ENCODE measurements at regions not wholly inside any gene's neighbourhood (a gene's known extent, or its start where the extent isn't known, plus 50 kb on each side); places are given as distances from the start of the nearest gene placed in this dataset.

DNA sequence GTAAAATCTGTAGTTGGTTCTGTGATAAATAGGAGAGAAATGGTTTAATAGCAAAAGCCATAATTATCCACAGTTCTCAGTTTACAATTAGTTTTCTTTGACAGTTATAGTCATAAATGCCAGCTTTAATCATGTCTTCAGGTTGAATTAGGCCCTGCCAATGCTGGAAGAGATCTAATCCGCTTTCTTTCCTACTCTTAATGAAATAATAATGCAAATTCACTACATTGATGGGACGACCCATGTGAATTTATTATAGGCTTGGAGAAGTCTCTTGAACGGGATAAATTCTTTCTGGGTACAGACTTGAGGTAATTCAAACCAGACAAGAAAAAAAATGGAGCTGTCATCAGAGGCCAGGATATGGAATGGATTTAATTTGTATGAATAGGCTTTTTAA, 950.4 kb downstream of the EFNA5 start:
- no peak overlapping the region for H3K27ac ChIP-seq (ENCODE audit: low read depth, low read length)
- H3K9me3 ChIP-seq (ENCODE audit: insufficient read depth, low read depth, low read length), result no peaks in the 10 kb centered on the region
- no peak overlapping the region for H2AFZ ChIP-seq (ENCODE audit: low read depth, low read length)
- Mint-ChIP-seq H3K27ac (ENCODE audit: unreplicated experiment) (no peak overlapping the region), H3K9me3 (ENCODE audit: unreplicated experiment) (peaks cover 7% of the 10 kb centered on the region), H3K4me3 (ENCODE audit: unreplicated experiment) (no peak overlapping the region), H3K4me1 (ENCODE audit: low read depth, unreplicated experiment) (peaks cover 9% of the 10 kb centered on the region), H3K36me3 (ENCODE audit: low read depth, unreplicated experiment) (no peaks in the 10 kb centered on the region), H3K27me3 (ENCODE audit: low read depth, unreplicated experiment) (no peaks in the 10 kb centered on the region)
- no peaks in the 10 kb centered on the region for H3K4me1 ChIP-seq (ENCODE audit: insufficient read depth, low read length)
- DNase-seq (ENCODE audit: low read depth) (no peak), FAIRE-seq (no peak)
- no peaks in the 10 kb centered on the region for H3K27me3 ChIP-seq (ENCODE audit: insufficient read depth, low read length)
- H3K79me2 ChIP-seq (ENCODE audit: insufficient read depth, low read length), result no peaks in the 10 kb centered on the region
- no peaks in the 10 kb centered on the region for H3K36me3 ChIP-seq (ENCODE audit: insufficient read depth, low read length)
- H3K9ac ChIP-seq (ENCODE audit: low read length), result no peak overlapping the region
- H4K20me1 ChIP-seq (ENCODE audit: insufficient read depth, low read length), result no peaks in the 10 kb centered on the region
- no peak overlapping the region for H3K4me2 ChIP-seq (ENCODE audit: low read length)
- no peak for TF ChIP-seq EZH2 (IDR thresholded peaks at IDR 0.05; ENCODE audit: insufficient read depth, low read length)
- TF ChIP-seq, protein P1, sequence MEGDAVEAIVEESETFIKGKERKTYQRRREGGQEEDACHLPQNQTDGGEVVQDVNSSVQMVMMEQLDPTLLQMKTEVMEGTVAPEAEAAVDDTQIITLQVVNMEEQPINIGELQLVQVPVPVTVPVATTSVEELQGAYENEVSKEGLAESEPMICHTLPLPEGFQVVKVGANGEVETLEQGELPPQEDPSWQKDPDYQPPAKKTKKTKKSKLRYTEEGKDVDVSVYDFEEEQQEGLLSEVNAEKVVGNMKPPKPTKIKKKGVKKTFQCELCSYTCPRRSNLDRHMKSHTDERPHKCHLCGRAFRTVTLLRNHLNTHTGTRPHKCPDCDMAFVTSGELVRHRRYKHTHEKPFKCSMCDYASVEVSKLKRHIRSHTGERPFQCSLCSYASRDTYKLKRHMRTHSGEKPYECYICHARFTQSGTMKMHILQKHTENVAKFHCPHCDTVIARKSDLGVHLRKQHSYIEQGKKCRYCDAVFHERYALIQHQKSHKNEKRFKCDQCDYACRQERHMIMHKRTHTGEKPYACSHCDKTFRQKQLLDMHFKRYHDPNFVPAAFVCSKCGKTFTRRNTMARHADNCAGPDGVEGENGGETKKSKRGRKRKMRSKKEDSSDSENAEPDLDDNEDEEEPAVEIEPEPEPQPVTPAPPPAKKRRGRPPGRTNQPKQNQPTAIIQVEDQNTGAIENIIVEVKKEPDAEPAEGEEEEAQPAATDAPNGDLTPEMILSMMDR (IDR thresholded peaks at IDR 0.05; ENCODE audit: insufficient read depth, low read depth, low read length), result no peak
- no peak overlapping the region for H3K4me3 ChIP-seq (ENCODE audit: insufficient read depth, low read depth, low read length)

DNA sequence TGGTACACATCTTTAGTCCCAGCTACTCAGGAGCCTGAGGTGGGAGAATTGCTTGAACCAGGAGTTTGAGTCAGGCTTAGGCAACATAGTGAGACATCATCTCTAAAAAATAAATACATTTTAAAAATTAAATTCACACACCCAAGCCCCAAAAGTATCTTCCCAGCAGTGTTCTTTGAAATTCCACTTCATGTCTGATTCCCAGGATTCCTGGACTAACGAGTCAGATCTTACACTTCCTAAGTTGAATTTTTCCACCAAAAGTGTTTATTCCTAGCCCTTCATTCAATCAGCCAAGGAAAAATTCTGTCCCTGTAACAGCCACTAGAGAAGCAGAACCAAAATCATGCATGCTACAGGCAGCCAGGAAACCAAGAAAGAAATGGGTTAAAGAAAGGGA, 970.9 kb downstream of the EFNA5 start:
- no peaks in the 10 kb centered on the region for H3K27me3 Mint-ChIP-seq (ENCODE audit: low read depth, unreplicated experiment)
- Histone ChIP-seq H3K4me3 (ENCODE audit: insufficient read depth, low read depth, low read length) (no peak overlapping the region), H3K79me2 (ENCODE audit: insufficient read depth, low read length) (no peaks in the 10 kb centered on the region), H2AFZ (ENCODE audit: low read depth, low read length) (no peak overlapping the region), H3K9me3 (ENCODE audit: insufficient read depth, low read depth, low read length) (no peaks in the 10 kb centered on the region), H3K27ac (ENCODE audit: low read depth, low read length) (no peak overlapping the region), H4K20me1 (ENCODE audit: insufficient read depth, low read length) (no peaks in the 10 kb centered on the region), H3K4me2 (ENCODE audit: low read length) (no peak overlapping the region), H3K4me1 (ENCODE audit: insufficient read depth, low read length) (no peaks in the 10 kb centered on the region), H3K27me3 (ENCODE audit: insufficient read depth, low read length) (no peaks in the 10 kb centered on the region), H3K36me3 (ENCODE audit: insufficient read depth, low read length) (no peaks in the 10 kb centered on the region), H3K9ac (ENCODE audit: low read length) (no peak overlapping the region)
- TF ChIP-seq, protein P1 (IDR thresholded peaks at IDR 0.05; ENCODE audit: insufficient read depth, low read depth, low read length), result no peak
- no peak for TF ChIP-seq EZH2 (IDR thresholded peaks at IDR 0.05; ENCODE audit: insufficient read depth, low read length)
- peaks cover 10% of the 10 kb centered on the region for H3K4me1 Mint-ChIP-seq (ENCODE audit: low read depth, unreplicated experiment)
- H3K36me3 Mint-ChIP-seq (ENCODE audit: low read depth, unreplicated experiment), result no peaks in the 10 kb centered on the region
- H3K27ac Mint-ChIP-seq (ENCODE audit: unreplicated experiment), result peak overlapping the region; percentile 53
- DNase-seq (ENCODE audit: low read depth), result no peak
- no peak overlapping the region for H3K4me3 Mint-ChIP-seq (ENCODE audit: unreplicated experiment)
- H3K9me3 Mint-ChIP-seq (ENCODE audit: unreplicated experiment), result peaks cover 2% of the 10 kb centered on the region
- no peak for FAIRE-seq

DNA sequence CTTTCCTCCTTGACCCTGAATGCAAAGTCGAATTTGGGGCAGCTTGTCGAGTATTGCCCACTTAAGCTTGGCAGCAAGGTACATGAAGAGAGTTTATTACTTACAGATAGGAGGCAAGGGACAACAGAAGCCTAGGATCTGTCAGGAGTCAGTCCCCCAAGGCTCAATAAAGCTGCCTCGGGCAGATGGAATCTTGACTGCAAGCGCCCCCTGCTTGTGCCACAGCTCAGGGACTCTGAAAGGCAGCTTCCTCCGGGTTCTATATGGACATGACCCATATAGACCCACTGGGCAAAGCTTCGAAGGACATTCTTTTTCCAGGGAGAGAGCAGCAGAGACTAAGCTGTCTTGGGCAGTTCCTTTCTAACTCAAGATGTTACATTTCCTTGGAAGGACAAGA, 971.5 kb downstream of the EFNA5 start:
- Histone ChIP-seq H3K9ac (ENCODE audit: low read length) (no peak overlapping the region), H3K27me3 (ENCODE audit: insufficient read depth, low read length) (no peaks in the 10 kb centered on the region), H4K20me1 (ENCODE audit: insufficient read depth, low read length) (no peaks in the 10 kb centered on the region), H3K4me1 (ENCODE audit: insufficient read depth, low read length) (no peaks in the 10 kb centered on the region), H2AFZ (ENCODE audit: low read depth, low read length) (no peak overlapping the region), H3K36me3 (ENCODE audit: insufficient read depth, low read length) (no peaks in the 10 kb centered on the region), H3K4me3 (ENCODE audit: insufficient read depth, low read depth, low read length) (no peak overlapping the region), H3K79me2 (ENCODE audit: insufficient read depth, low read length) (no peaks in the 10 kb centered on the region), H3K27ac (ENCODE audit: low read depth, low read length) (no peak overlapping the region), H3K9me3 (ENCODE audit: insufficient read depth, low read depth, low read length) (no peaks in the 10 kb centered on the region), H3K4me2 (ENCODE audit: low read length) (no peak overlapping the region)
- H3K36me3 Mint-ChIP-seq (ENCODE audit: low read depth, unreplicated experiment), result no peaks in the 10 kb centered on the region
- H3K4me3 Mint-ChIP-seq (ENCODE audit: unreplicated experiment), result no peak overlapping the region
- DNase-seq (ENCODE audit: low read depth), result no peak
- peaks cover 10% of the 10 kb centered on the region for H3K4me1 Mint-ChIP-seq (ENCODE audit: low read depth, unreplicated experiment)
- no peaks in the 10 kb centered on the region for H3K27me3 Mint-ChIP-seq (ENCODE audit: low read depth, unreplicated experiment)
- H3K27ac Mint-ChIP-seq (ENCODE audit: unreplicated experiment), result no peak overlapping the region
- FAIRE-seq, result no peak
- TF ChIP-seq EZH2 (IDR thresholded peaks at IDR 0.05; ENCODE audit: insufficient read depth, low read length), result no peak
- TF ChIP-seq, protein P1 (IDR thresholded peaks at IDR 0.05; ENCODE audit: insufficient read depth, low read depth, low read length), result no peak
- H3K9me3 Mint-ChIP-seq (ENCODE audit: unreplicated experiment), result peaks cover 2% of the 10 kb centered on the region

Measured in astrocyte (in vitro differentiated cells and primary cell).